Esophagus squamous epithelium (tissue), 4 donors: ENCODE measurements at regions not wholly inside any gene's neighbourhood (a gene's known extent, or its start where the extent isn't known, plus 50 kb on each side); places are given as distances from the start of the nearest gene placed in this dataset.

Experiments
- POLR2A ChIP-seq, 4 donors: fragments of 450-650 bp; IDR thresholded peaks; one replicate each; pipeline ENCODE4 v1.6.1; 2017; ENCODE audit warnings: antibody characterized with exemption in 4 of 4, mild to moderate bottlenecking in 4 of 4, moderate library complexity in 3 of 4
- TF ChIP-seq, protein P1 (sequence below), 6 experiments: fragments of 450-650 bp in 4 of 6; fragments of 200-600 bp in 2 of 6; sonication (generic) in 2 of 6; IDR thresholded peaks; one replicate each; pipeline ENCODE4 v1.5.1; 2016 to 2019; ENCODE audit warnings: antibody characterized with exemption in 6 of 6, mild to moderate bottlenecking in 4 of 6, moderate library complexity in 4 of 6

DNA sequence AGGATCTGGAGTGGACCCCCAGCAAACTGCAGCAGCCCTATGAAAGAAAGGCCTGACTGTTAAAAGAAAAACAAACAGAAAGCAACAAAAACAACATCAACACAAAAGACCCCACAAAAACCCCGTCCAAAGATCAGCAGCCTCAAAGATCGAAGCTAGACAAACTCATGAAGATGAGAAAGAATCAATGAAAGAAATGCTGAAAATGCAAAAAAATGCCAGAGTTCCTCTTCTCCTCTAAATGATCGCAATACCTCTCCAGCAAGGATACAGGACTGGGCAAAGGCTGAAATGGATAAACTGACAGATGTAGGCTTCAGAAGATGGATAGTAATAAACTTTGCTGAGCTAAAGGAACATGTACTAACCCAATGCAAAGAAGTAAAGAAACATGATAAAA, 526.3 kb upstream of the DAB2 start:
- no peak for TF ChIP-seq POLR2A (IDR thresholded peaks at IDR 0.05)
- TF ChIP-seq, protein P1, sequence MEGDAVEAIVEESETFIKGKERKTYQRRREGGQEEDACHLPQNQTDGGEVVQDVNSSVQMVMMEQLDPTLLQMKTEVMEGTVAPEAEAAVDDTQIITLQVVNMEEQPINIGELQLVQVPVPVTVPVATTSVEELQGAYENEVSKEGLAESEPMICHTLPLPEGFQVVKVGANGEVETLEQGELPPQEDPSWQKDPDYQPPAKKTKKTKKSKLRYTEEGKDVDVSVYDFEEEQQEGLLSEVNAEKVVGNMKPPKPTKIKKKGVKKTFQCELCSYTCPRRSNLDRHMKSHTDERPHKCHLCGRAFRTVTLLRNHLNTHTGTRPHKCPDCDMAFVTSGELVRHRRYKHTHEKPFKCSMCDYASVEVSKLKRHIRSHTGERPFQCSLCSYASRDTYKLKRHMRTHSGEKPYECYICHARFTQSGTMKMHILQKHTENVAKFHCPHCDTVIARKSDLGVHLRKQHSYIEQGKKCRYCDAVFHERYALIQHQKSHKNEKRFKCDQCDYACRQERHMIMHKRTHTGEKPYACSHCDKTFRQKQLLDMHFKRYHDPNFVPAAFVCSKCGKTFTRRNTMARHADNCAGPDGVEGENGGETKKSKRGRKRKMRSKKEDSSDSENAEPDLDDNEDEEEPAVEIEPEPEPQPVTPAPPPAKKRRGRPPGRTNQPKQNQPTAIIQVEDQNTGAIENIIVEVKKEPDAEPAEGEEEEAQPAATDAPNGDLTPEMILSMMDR (IDR thresholded peaks at IDR 0.05): no peak
